ENCODE measurements at regions not wholly inside any gene's neighbourhood (a gene's known extent, or its start where the extent isn't known, plus 50 kb on each side); places are given as distances from the start of the nearest gene placed in this dataset.

DNA sequence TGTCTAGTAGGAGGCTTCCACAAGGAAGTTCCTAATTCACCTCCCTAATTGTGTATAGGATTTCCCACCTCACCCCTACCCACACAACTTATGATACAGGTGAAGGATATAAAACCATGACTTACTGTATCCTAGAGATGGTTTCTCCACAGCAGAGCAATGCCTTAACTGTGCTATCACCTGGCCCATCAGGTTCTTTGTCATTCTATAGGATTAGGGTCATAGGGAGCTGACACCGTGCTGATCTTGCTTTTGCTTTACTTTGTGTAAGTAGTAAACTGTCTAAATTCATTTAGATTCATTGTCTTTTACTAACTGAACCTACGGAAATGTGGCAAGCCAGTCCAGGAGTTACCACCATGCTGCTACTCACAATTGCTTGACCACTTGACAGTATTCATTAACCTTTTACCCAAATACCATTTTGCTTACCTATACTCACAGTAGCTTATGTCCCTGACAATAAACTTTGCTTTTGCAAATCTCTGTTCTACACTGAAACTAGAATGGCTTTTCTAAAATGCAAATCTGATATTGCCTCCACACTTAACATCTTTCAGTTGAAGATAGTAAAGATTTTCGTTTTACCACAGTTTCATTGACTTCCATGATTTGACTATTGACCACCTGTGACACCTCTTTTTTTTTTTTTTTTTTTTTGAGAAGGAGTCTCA, 147.6 kb downstream of the IFI44 start:
- no peaks in the 10 kb centered on the region for H3K79me2 ChIP-seq (ENCODE audit: insufficient read depth)
- H3K4me3 ChIP-seq: no peak overlapping the region
- H3K27ac ChIP-seq: no peak overlapping the region
- no peaks in the 10 kb centered on the region for H3K9me2 ChIP-seq (ENCODE audit: insufficient read depth)
- WGBS, 2 experiments (ENCODE audit: low coverage in 1 of 2, low lambda C conversion rate in 2 of 2, missing lambda C conversion rate in 2 of 2): 66 to 80% methylated on average over 3 of the region's 3 CpGs
- H3K4me1 ChIP-seq (ENCODE audit: insufficient read depth): no peaks in the 10 kb centered on the region
- H3K9ac ChIP-seq: no peak overlapping the region
- in situ Hi-C loops (cut with MboI): no loop called here
- H3F3A ChIP-seq (ENCODE audit: insufficient read depth): no peaks in the 10 kb centered on the region
- no peaks in the 10 kb centered on the region for H3K27me3 ChIP-seq (replicated peaks; ENCODE audit: insufficient read depth)
- no peaks in the 10 kb centered on the region for H3K36me3 ChIP-seq (ENCODE audit: low read depth)
- H4K20me1 ChIP-seq (ENCODE audit: insufficient read depth): no peaks in the 10 kb centered on the region
- H2AFZ ChIP-seq: no peak overlapping the region
- DNase-seq: no peak
- H3K4me2 ChIP-seq (ENCODE audit: unreplicated experiment): no peak overlapping the region
- H3K9me3 ChIP-seq (ENCODE audit: low read depth): no peaks in the 10 kb centered on the region
- TF ChIP-seq EZH2phosphoT487 (IDR thresholded peaks at IDR 0.05; ENCODE audit: insufficient read depth, low read depth) (no peak), EZH2 (IDR thresholded peaks at IDR 0.05; ENCODE audit: insufficient read depth, poor library complexity, severe bottlenecking) (no peak)

DNA sequence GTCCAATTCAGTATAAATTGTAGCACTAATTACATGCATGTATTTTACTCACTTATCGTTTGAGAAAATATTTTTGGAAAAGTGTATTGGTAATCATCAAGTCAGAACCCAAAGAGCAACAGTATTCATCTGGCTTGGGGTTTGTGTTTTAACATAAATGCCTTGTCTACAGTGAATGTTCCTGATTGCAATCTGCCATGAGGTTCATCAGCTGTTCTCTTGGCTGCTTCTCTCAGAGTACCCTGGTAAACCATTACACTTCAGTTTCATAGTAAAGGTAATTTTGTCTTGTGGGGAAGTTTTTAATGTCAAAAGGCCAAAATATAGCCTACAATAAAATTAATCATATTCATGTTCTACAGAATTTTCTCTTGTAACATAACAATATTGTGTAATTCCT, 150.3 kb downstream of the IFI44 start:
- H3K27ac ChIP-seq: no peak overlapping the region
- no peaks in the 10 kb centered on the region for H3K27me3 ChIP-seq (replicated peaks; ENCODE audit: insufficient read depth)
- H3K4me1 ChIP-seq (ENCODE audit: insufficient read depth): no peaks in the 10 kb centered on the region
- H3K9me3 ChIP-seq (ENCODE audit: low read depth): no peaks in the 10 kb centered on the region
- TF ChIP-seq EZH2phosphoT487 (IDR thresholded peaks at IDR 0.05; ENCODE audit: insufficient read depth, low read depth) (no peak), EZH2 (IDR thresholded peaks at IDR 0.05; ENCODE audit: insufficient read depth, poor library complexity, severe bottlenecking) (no peak)
- H4K20me1 ChIP-seq (ENCODE audit: insufficient read depth): no peaks in the 10 kb centered on the region
- no peak overlapping the region for H2AFZ ChIP-seq
- in situ Hi-C loops (cut with MboI): no loop called here
- H3F3A ChIP-seq (ENCODE audit: insufficient read depth): no peaks in the 10 kb centered on the region
- no peaks in the 10 kb centered on the region for H3K36me3 ChIP-seq (ENCODE audit: low read depth)
- no peak for DNase-seq
- no peaks in the 10 kb centered on the region for H3K9me2 ChIP-seq (ENCODE audit: insufficient read depth)
- no peaks in the 10 kb centered on the region for H3K79me2 ChIP-seq (ENCODE audit: insufficient read depth)
- WGBS, 2 experiments (ENCODE audit: low coverage in 1 of 2, low lambda C conversion rate in 2 of 2, missing lambda C conversion rate in 2 of 2): 97 to 100% methylated on average over 1 of the region's 1 CpG
- H3K4me3 ChIP-seq: no peak overlapping the region
- no peak overlapping the region for H3K4me2 ChIP-seq (ENCODE audit: unreplicated experiment)
- no peak overlapping the region for H3K9ac ChIP-seq

DNA sequence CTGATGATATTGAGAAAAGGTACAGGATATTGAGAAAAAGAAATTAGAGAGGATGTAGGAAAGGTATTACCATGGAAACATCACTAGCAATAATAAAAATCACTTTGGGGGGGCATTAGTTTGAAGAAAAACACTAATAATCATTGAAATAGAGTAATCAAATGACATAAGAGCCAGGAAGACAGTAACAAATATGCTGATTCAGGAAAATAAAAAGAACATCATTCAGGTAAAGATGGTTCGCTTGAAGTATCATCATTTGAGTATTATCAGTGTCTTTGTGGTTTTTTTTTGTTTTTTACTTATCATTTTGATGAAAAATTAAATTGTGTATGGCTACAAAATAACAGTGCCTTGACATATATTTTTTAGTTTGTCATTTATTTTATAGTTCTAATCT, 164.5 kb downstream of the IFI44 start:
- no peaks in the 10 kb centered on the region for H3K4me1 ChIP-seq (ENCODE audit: insufficient read depth)
- H3K4me3 ChIP-seq: no peak overlapping the region
- H3K9ac ChIP-seq: no peak overlapping the region
- 82 to 86% methylated on average over 1 of the region's 1 CpG for WGBS, 2 experiments (ENCODE audit: low coverage in 1 of 2, low lambda C conversion rate in 2 of 2, missing lambda C conversion rate in 2 of 2)
- no peak overlapping the region for H3K27ac ChIP-seq
- DNase-seq: no peak
- no peak overlapping the region for H2AFZ ChIP-seq
- in situ Hi-C loops (cut with MboI): no loop called here
- no peaks in the 10 kb centered on the region for H3K9me3 ChIP-seq (ENCODE audit: low read depth)
- H3K4me2 ChIP-seq (ENCODE audit: unreplicated experiment): no peak overlapping the region
- no peaks in the 10 kb centered on the region for H3F3A ChIP-seq (ENCODE audit: insufficient read depth)
- no peaks in the 10 kb centered on the region for H3K79me2 ChIP-seq (ENCODE audit: insufficient read depth)
- no peaks in the 10 kb centered on the region for H3K9me2 ChIP-seq (ENCODE audit: insufficient read depth)
- H3K36me3 ChIP-seq (ENCODE audit: low read depth): no peaks in the 10 kb centered on the region
- no peak for TF ChIP-seq EZH2phosphoT487 (IDR thresholded peaks at IDR 0.05; ENCODE audit: insufficient read depth, low read depth)
- no peak for TF ChIP-seq EZH2 (IDR thresholded peaks at IDR 0.05; ENCODE audit: insufficient read depth, poor library complexity, severe bottlenecking)
- no peaks in the 10 kb centered on the region for H4K20me1 ChIP-seq (ENCODE audit: insufficient read depth)
- H3K27me3 ChIP-seq (replicated peaks; ENCODE audit: insufficient read depth): no peaks in the 10 kb centered on the region

- H3K4me3 ChIP-seq: no peak overlapping the region
- DNase-seq: no peak
- TF ChIP-seq EZH2 (IDR thresholded peaks at IDR 0.05; ENCODE audit: insufficient read depth, poor library complexity, severe bottlenecking): no peak
- TF ChIP-seq EZH2phosphoT487 (IDR thresholded peaks at IDR 0.05; ENCODE audit: insufficient read depth, low read depth): no peak
- no peaks in the 10 kb centered on the region for H3K79me2 ChIP-seq (ENCODE audit: insufficient read depth)
- in situ Hi-C loops (cut with MboI): no loop called here
- H3K9ac ChIP-seq: no peak overlapping the region
- H3F3A ChIP-seq (ENCODE audit: insufficient read depth): peaks cover 14% of the 10 kb centered on the region
- peaks cover 28% of the 10 kb centered on the region for H3K4me1 ChIP-seq (ENCODE audit: insufficient read depth)
- WGBS, 2 experiments (ENCODE audit: low coverage in 1 of 2, low lambda C conversion rate in 2 of 2, missing lambda C conversion rate in 2 of 2): 94 to 100% methylated on average over 2 of the region's 2 CpGs
- H3K27me3 ChIP-seq (replicated peaks; ENCODE audit: insufficient read depth): no peaks in the 10 kb centered on the region
- H3K9me3 ChIP-seq (ENCODE audit: low read depth): no peaks in the 10 kb centered on the region
- no peak overlapping the region for H3K4me2 ChIP-seq (ENCODE audit: unreplicated experiment)
- no peak overlapping the region for H3K27ac ChIP-seq
- no peaks in the 10 kb centered on the region for H3K36me3 ChIP-seq (ENCODE audit: low read depth)
- no peaks in the 10 kb centered on the region; the same call in 1 of the 2 replicates for H3K9me2 ChIP-seq (ENCODE audit: insufficient read depth)
- no peak overlapping the region for H2AFZ ChIP-seq
- H4K20me1 ChIP-seq (ENCODE audit: insufficient read depth): no peaks in the 10 kb centered on the region
Measured at GRCh38 chr1:78825561-78825960, 175.9 kb downstream of the IFI44 start.

Data from GM23248 (cell line).